B cell (primary cell): ENCODE measurements at regions not wholly inside any gene's neighbourhood (a gene's known extent, or its start where the extent isn't known, plus 50 kb on each side); places are given as distances from the start of the nearest gene placed in this dataset.

Experiments used
- ATAC-seq: fragments of 200-7000 bp; cut with Tn5 transposase; one replicate; pipeline ENCODE4 v1.10.0; 2021; ENCODE audit warnings: low read depth, mild to moderate bottlenecking, moderate number of reproducible peaks, moderate library complexity
- CTCF ChIA-PET: fragments of 350-600 bp; sonication (Branson Sonifier 250); formaldehyde crosslinking; loops from one replicate; lab custom pipeline; 2021; ENCODE audit warnings: antibody characterized with exemption, inconsistent platforms; lab: Charles Lee
- POLR2A ChIA-PET: fragments of 350-600 bp; sonication (Branson Sonifier 250); formaldehyde crosslinking; loops from one replicate; lab custom pipeline; 2021; ENCODE audit warnings: antibody characterized with exemption; lab: Charles Lee
- DNase-seq: peaks from one replicate; pipeline ENCODE4 v3.0.0; 2013
- H2AFZ ChIP-seq: 2 replicates; pipeline ENCODE4 v1.6.1; 2012; ENCODE audit warnings: mild to moderate bottlenecking, low read depth, low read length; ENCODE audit not compliant: insufficient read depth, poor library complexity, severe bottlenecking
- H3K27ac ChIP-seq, 2 donors: 1 replicate in 1 of 2; 2 replicates in 1 of 2; pipeline ENCODE4 v1.5.1; 2012 to 2013; ENCODE audit warnings: low read length in 2 of 2, mild to moderate bottlenecking in 2 of 2, moderate library complexity in 1 of 2
- H3K27me3 ChIP-seq, 4 experiments: fragments of 200-600 bp in 1 of 4; sonication (generic) in 1 of 4; replicated peaks in 1 of 4; 1 replicate in 2 of 4; 2 replicates in 2 of 4; pipeline versions ENCODE4 v1.6.1 to v1.7.0; 2013 to 2016; ENCODE audit warnings: low read length in 3 of 4, mild to moderate bottlenecking in 2 of 4, mixed read lengths in 1 of 4, moderate library complexity in 1 of 4; ENCODE audit not compliant: insufficient read depth in 4 of 4, control insufficient read depth in 3 of 4; ENCODE audit errors: control extremely low read depth in 1 of 4
- H3K36me3 ChIP-seq, 2 experiments: replicated peaks in 1 of 2; 1 replicate in 1 of 2; 2 replicates in 1 of 2; pipeline versions ENCODE4 v1.6.1 to v1.7.1; 2013; ENCODE audit warnings: low read length in 1 of 2; ENCODE audit not compliant: insufficient read depth in 2 of 2, control insufficient read depth in 1 of 2; ENCODE audit errors: control extremely low read depth in 1 of 2, extremely low read depth in 1 of 2
- H3K4me1 ChIP-seq, 2 donors: fragments of 200-600 bp in 1 of 2; sonication (generic) in 1 of 2; 1 replicate in 1 of 2; 2 replicates in 1 of 2; pipeline versions ENCODE4 v1.5.1 to v1.6.1; 2013 to 2017; ENCODE audit warnings: low read length in 2 of 2; ENCODE audit not compliant: control insufficient read depth in 2 of 2, insufficient read depth in 2 of 2
- H3K4me2 ChIP-seq: replicated peaks from 2 replicates; pipeline ENCODE3; 2012; ENCODE audit warnings: mild to moderate bottlenecking, low read depth, low read length; ENCODE audit not compliant: poor library complexity, severe bottlenecking
- H3K4me3 ChIP-seq, 5 experiments: fragments of 200-600 bp in 1 of 5; sonication (generic) in 1 of 5; 1 replicate in 3 of 5; 2 replicates in 2 of 5; pipeline versions ENCODE4 v1.5.1 to v1.7.0; 2011 to 2016; ENCODE audit warnings: low read length in 4 of 5, mild to moderate bottlenecking in 4 of 5, low read depth in 2 of 5, control low read depth in 1 of 5, moderate library complexity in 1 of 5; ENCODE audit not compliant: insufficient read depth in 1 of 5; ENCODE audit errors: control extremely low read depth in 1 of 5, extremely low read depth in 1 of 5
- H3K79me2 ChIP-seq: fragments of 200-600 bp; sonication (generic); one replicate; pipeline ENCODE4 v1.6.0; 2016; ENCODE audit warnings: low read length; ENCODE audit not compliant: control insufficient read depth, insufficient read depth
- H3K9ac ChIP-seq: fragments of 200-600 bp; sonication (generic); 2 replicates; pipeline ENCODE4 v1.6.1; 2017; ENCODE audit warnings: mild to moderate bottlenecking, low read length, moderate library complexity
- H3K9me3 ChIP-seq, 3 donors: one replicate each; pipeline versions ENCODE4 v1.6.1 to v1.7.1; 2013; ENCODE audit warnings: low read length in 2 of 3; ENCODE audit not compliant: control insufficient read depth in 2 of 3, insufficient read depth in 1 of 3; ENCODE audit errors: control extremely low read depth in 1 of 3
- H4K20me1 ChIP-seq: 2 replicates; pipeline ENCODE4 v1.6.0; 2012; ENCODE audit warnings: mild to moderate bottlenecking, low read length; ENCODE audit not compliant: insufficient read depth, control insufficient read depth, poor library complexity, severe bottlenecking
- H3K27ac Mint-ChIP-seq: one replicate; pipeline ENCODE4 v1.8.0; 2021; ENCODE audit warnings: mixed read lengths
- H3K27me3 Mint-ChIP-seq: one replicate; pipeline ENCODE4 v1.8.0; 2021; ENCODE audit warnings: mixed read lengths
- H3K4me1 Mint-ChIP-seq: one replicate; pipeline ENCODE4 v1.8.0; 2021; ENCODE audit warnings: mixed read lengths
- H3K4me3 Mint-ChIP-seq: one replicate; pipeline ENCODE4 v1.8.0; 2021; ENCODE audit warnings: mixed read lengths
- H3K9me3 Mint-ChIP-seq: one replicate; pipeline ENCODE4 v1.8.0; 2022; ENCODE audit warnings: mixed read lengths; ENCODE audit not compliant: insufficient read depth
- EZH2 ChIP-seq: IDR thresholded peaks from 2 replicates; pipeline ENCODE4 v1.6.1; 2012; ENCODE audit warnings: borderline replicate concordance, low read depth, mild to moderate bottlenecking, moderate library complexity, low read length; ENCODE audit not compliant: insufficient read depth, poor library complexity, severe bottlenecking
- WGBS: methylation state at CpG from one replicate; pipeline ENCODE4 v1.1.5; 2013; ENCODE audit warnings: missing lambda C conversion rate; ENCODE audit not compliant: insufficient coverage; 5-methylcytosine and 5-hydroxymethylcytosine counted together
- intact Hi-C: fragments of 100-400 bp; cut with micrococcal nuclease; formaldehyde crosslinking; loops from one replicate; pipeline ENCODE4 v1.10.0; 2022
- TF ChIP-seq, protein P1 (sequence below): fragments of 200-600 bp; IDR thresholded peaks from one replicate; pipeline ENCODE4 v1.8.0; 2022; ENCODE audit warnings: antibody characterized with exemption, mild to moderate bottlenecking

DNA sequence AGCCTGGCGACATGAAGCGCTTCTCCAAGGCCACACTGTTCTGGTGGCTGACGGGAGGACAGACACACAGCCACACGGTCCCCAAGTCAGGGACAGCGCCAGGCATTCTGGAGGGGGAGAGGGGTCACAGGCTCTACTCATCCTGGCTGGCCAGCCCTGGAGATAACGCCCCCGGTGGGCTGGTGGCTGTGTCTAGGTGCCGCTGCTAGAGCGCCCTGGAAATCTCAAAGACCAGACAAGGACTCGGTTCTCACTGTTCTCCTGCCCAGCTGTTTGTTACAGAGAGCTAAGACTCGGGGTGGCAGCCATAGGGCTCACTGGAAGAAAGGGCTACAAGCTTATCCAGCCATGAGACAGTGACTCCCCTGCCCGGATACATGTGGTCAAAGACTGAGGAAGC, 72.0 kb downstream of the KCNF1 start:
- WGBS: 83% methylated on average over 12 of the region's 12 CpGs
- CTCF ChIA-PET: no interaction called here
- Histone ChIP-seq H4K20me1 (no peaks in the 10 kb centered on the region), H2AFZ (no peak overlapping the region), H3K4me1 (no peaks in the 10 kb centered on the region), H3K27ac (no peak overlapping the region), H3K9me3 (no peaks in the 10 kb centered on the region), H3K27me3 (no peaks in the 10 kb centered on the region), H3K36me3 (no peaks in the 10 kb centered on the region), H3K79me2 (no peaks in the 10 kb centered on the region), H3K4me3 (no peak overlapping the region), H3K9ac (no peak overlapping the region), H3K4me2 (no peak overlapping the region)
- intact Hi-C loops: no loop called here
- Mint-ChIP-seq H3K9me3 (no peaks in the 10 kb centered on the region), H3K27me3 (peaks cover 10% of the 10 kb centered on the region), H3K4me1 (no peaks in the 10 kb centered on the region), H3K4me3 (no peak overlapping the region), H3K27ac (no peak overlapping the region)
- ATAC-seq: no peak
- TF ChIP-seq EZH2: no peak
- TF ChIP-seq, protein P1, sequence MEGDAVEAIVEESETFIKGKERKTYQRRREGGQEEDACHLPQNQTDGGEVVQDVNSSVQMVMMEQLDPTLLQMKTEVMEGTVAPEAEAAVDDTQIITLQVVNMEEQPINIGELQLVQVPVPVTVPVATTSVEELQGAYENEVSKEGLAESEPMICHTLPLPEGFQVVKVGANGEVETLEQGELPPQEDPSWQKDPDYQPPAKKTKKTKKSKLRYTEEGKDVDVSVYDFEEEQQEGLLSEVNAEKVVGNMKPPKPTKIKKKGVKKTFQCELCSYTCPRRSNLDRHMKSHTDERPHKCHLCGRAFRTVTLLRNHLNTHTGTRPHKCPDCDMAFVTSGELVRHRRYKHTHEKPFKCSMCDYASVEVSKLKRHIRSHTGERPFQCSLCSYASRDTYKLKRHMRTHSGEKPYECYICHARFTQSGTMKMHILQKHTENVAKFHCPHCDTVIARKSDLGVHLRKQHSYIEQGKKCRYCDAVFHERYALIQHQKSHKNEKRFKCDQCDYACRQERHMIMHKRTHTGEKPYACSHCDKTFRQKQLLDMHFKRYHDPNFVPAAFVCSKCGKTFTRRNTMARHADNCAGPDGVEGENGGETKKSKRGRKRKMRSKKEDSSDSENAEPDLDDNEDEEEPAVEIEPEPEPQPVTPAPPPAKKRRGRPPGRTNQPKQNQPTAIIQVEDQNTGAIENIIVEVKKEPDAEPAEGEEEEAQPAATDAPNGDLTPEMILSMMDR: no peak
- DNase-seq: no peak
- POLR2A ChIA-PET: no interaction called here

DNA sequence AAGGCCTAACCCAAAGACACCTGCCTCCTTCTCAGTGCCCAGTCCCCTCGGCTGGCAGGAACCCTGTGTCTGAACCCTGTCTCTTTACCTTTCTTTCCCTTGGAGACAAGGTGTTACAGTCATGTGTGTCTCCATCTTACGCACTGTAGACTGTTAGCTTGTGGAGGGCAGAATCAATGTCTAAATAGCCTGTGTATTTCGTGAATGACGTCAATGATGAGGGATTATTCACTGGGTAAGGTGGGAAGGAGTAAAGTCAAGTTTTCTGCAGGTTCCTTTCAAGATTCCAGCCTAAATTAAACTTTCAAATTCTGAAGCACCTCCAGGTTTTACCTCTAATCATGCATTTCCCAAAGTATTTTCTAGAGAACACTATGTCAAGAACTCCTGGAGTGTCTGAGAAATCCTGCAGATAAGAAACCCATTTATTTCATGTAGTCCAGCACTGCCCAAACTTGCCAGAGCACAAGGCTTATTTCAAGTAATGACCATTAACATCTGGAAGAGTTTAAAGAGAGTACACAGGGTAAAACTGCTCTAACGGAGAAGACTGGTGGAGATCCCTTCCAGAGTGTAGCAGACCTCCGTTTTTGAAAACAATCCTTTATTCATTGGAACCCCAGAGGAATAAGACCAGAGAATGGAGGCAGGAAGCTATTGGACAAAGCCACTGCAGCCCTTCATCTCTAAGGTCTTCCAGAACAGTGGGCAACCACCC, 72.8 kb downstream of the KCNF1 start:
- Mint-ChIP-seq H3K4me3 (no peak overlapping the region), H3K27me3 (peaks cover 5% of the 10 kb centered on the region), H3K9me3 (no peaks in the 10 kb centered on the region), H3K4me1 (no peaks in the 10 kb centered on the region), H3K27ac (no peak overlapping the region)
- Histone ChIP-seq H3K9ac (no peak overlapping the region), H3K27me3 (no peaks in the 10 kb centered on the region), H3K36me3 (no peaks in the 10 kb centered on the region), H3K4me1 (no peaks in the 10 kb centered on the region), H3K27ac (no peak overlapping the region), H3K79me2 (no peaks in the 10 kb centered on the region), H3K4me3 (no peak overlapping the region), H3K4me2 (no peak overlapping the region), H3K9me3 (no peaks in the 10 kb centered on the region), H2AFZ (no peak overlapping the region), H4K20me1 (no peaks in the 10 kb centered on the region)
- POLR2A ChIA-PET: no interaction called here
- TF ChIP-seq, protein P1: no peak
- CTCF ChIA-PET: no interaction called here
- DNase-seq (no peak), ATAC-seq (no peak)
- intact Hi-C loops: no loop called here
- 90% methylated on average over 2 of the region's 6 CpGs for WGBS
